Osteoblast (primary cell): ENCODE measurements at regions not wholly inside any gene's neighbourhood (a gene's known extent, or its start where the extent isn't known, plus 50 kb on each side); places are given as distances from the start of the nearest gene placed in this dataset.

Source experiments
- DNase-seq: peaks from one replicate; pipeline ENCODE4 v3.0.0; 2011; ENCODE audit warnings: low spot score, mixed read lengths; ENCODE audit not compliant: insufficient read length; ENCODE audit errors: missing footprints
- H2AFZ ChIP-seq: 2 replicates; pipeline ENCODE4 v1.6.0; 2011; ENCODE audit warnings: mild to moderate bottlenecking, low read length
- H3K27ac ChIP-seq: 2 replicates; pipeline ENCODE4 v1.5.1; 2011; ENCODE audit warnings: mild to moderate bottlenecking, low read depth, low read length, moderate library complexity
- H3K27me3 ChIP-seq: 2 replicates; pipeline ENCODE4 v1.6.0; 2012; ENCODE audit warnings: mild to moderate bottlenecking, control low read depth, inconsistent platforms, low read length, moderate library complexity; ENCODE audit not compliant: insufficient read depth
- H3K36me3 ChIP-seq: 2 replicates; pipeline ENCODE4 v1.5.1; 2011; ENCODE audit warnings: mild to moderate bottlenecking, low read length, control low read depth, moderate library complexity; ENCODE audit not compliant: insufficient read depth
- H3K4me1 ChIP-seq: 2 replicates; pipeline ENCODE4 v1.5.1; 2011; ENCODE audit warnings: mild to moderate bottlenecking, low read length, control low read depth, moderate library complexity; ENCODE audit not compliant: insufficient read depth
- H3K4me2 ChIP-seq: 2 replicates; pipeline ENCODE4 v1.6.0; 2011; ENCODE audit warnings: mild to moderate bottlenecking, low read length; ENCODE audit not compliant: insufficient read depth
- H3K4me3 ChIP-seq: fragments of 200-600 bp; sonication (generic); 3 replicates; pipeline ENCODE4 v1.5.1; 2012; ENCODE audit warnings: mild to moderate bottlenecking, low read length, inconsistent platforms; ENCODE audit not compliant: insufficient read depth
- H3K79me2 ChIP-seq: 2 replicates; pipeline ENCODE4 v1.6.0; 2012; ENCODE audit warnings: mild to moderate bottlenecking, low read length, control low read depth, inconsistent platforms; ENCODE audit not compliant: insufficient read depth
- H3K9me3 ChIP-seq: 2 replicates; pipeline ENCODE4 v1.5.1; 2011; ENCODE audit warnings: low read depth, low read length, control low read depth
- H4K20me1 ChIP-seq: 2 replicates; pipeline ENCODE4 v1.6.0; 2012; ENCODE audit warnings: mild to moderate bottlenecking, low read length, control low read depth; ENCODE audit not compliant: insufficient read depth
- CTCF ChIP-seq: IDR thresholded peaks from 2 replicates; pipeline ENCODE4 v1.5.1; 2011; ENCODE audit warnings: mild to moderate bottlenecking, low read depth, low read length, moderate library complexity; ENCODE audit errors: extremely low read depth

GRCh38 chr3:34995796-34996430 lies 643.4 kb upstream of the ARPP21 start:
- H3K27ac ChIP-seq: no peak overlapping the region
- no peaks in the 10 kb centered on the region for H3K36me3 ChIP-seq
- no peak overlapping the region for H3K4me2 ChIP-seq
- H3K9me3 ChIP-seq: no peaks in the 10 kb centered on the region
- no peak overlapping the region for H3K4me3 ChIP-seq
- H3K27me3 ChIP-seq: no peaks in the 10 kb centered on the region
- H2AFZ ChIP-seq: no peak overlapping the region
- no peaks in the 10 kb centered on the region for H4K20me1 ChIP-seq
- TF ChIP-seq CTCF: no peak
- no peaks in the 10 kb centered on the region for H3K79me2 ChIP-seq
- H3K4me1 ChIP-seq: no peaks in the 10 kb centered on the region
- no peak for DNase-seq

- H3K27me3 ChIP-seq: no peaks in the 10 kb centered on the region
- H3K36me3 ChIP-seq: no peaks in the 10 kb centered on the region
- no peaks in the 10 kb centered on the region for H3K79me2 ChIP-seq
- H3K4me2 ChIP-seq: no peak overlapping the region
- no peak for TF ChIP-seq CTCF
- no peaks in the 10 kb centered on the region for H3K9me3 ChIP-seq
- no peak for DNase-seq
- no peaks in the 10 kb centered on the region for H4K20me1 ChIP-seq
- H3K27ac ChIP-seq: no peak overlapping the region
- H3K4me3 ChIP-seq: no peak overlapping the region
- H2AFZ ChIP-seq: no peak overlapping the region
- no peaks in the 10 kb centered on the region for H3K4me1 ChIP-seq
These were observed 640.4 kb upstream of the ARPP21 start for GRCh38 chr3:34998902-34999301.

GRCh38 chr3:35012214-35012613 lies 627.1 kb upstream of the ARPP21 start:
- Histone ChIP-seq H2AFZ (no peak overlapping the region), H3K79me2 (no peaks in the 10 kb centered on the region), H3K36me3 (no peaks in the 10 kb centered on the region), H3K4me1 (no peaks in the 10 kb centered on the region), H3K9me3 (peaks cover 4% of the 10 kb centered on the region), H3K27me3 (no peaks in the 10 kb centered on the region), H4K20me1 (no peaks in the 10 kb centered on the region), H3K4me2 (no peak overlapping the region), H3K4me3 (no peak overlapping the region), H3K27ac (no peak overlapping the region)
- DNase-seq: no peak
- no peak for TF ChIP-seq CTCF

- H3K27me3 ChIP-seq: no peaks in the 10 kb centered on the region
- peaks cover 2% of the 10 kb centered on the region for H3K9me3 ChIP-seq
- TF ChIP-seq CTCF: no peak
- H3K4me3 ChIP-seq: no peak overlapping the region
- H2AFZ ChIP-seq: no peak overlapping the region
- H4K20me1 ChIP-seq: no peaks in the 10 kb centered on the region
- no peaks in the 10 kb centered on the region for H3K79me2 ChIP-seq
- no peaks in the 10 kb centered on the region for H3K4me1 ChIP-seq
- no peak overlapping the region for H3K27ac ChIP-seq
- no peak for DNase-seq
- no peak overlapping the region for H3K4me2 ChIP-seq
- no peaks in the 10 kb centered on the region for H3K36me3 ChIP-seq
These were observed 611.2 kb upstream of the ARPP21 start for GRCh38 chr3:35028157-35028556.
